Testis (tissue), 2 donors: ENCODE measurements at regions not wholly inside any gene's neighbourhood (a gene's known extent, or its start where the extent isn't known, plus 50 kb on each side); places are given as distances from the start of the nearest gene placed in this dataset.
"Not testable (repeated sequence)": the region's sequence is repeated elsewhere in the genome, so short reads cannot be mapped to it uniquely, and the experiment has no call there.

ENCODE experiments used
- DNase-seq: peaks from one replicate; pipeline ENCODE4 v3.0.0-alpha.2; 2019
- H3K27ac ChIP-seq, 2 donors: fragments of 200-600 bp; sonication (generic); one replicate each; pipeline ENCODE4 v1.5.1; 2019
- H3K27me3 ChIP-seq: fragments of 200-600 bp; sonication (generic); one replicate; pipeline ENCODE4 v1.5.1; 2019
- H3K36me3 ChIP-seq: fragments of 200-600 bp; sonication (generic); one replicate; pipeline ENCODE4 v1.5.1; 2017; ENCODE audit warnings: low read depth; ENCODE audit errors: missing control alignments
- H3K4me1 ChIP-seq: fragments of 200-600 bp; sonication (generic); one replicate; pipeline ENCODE4 v1.5.1; 2019
- H3K4me3 ChIP-seq, 2 donors: fragments of 200-600 bp; sonication (generic); one replicate each; pipeline ENCODE4 v1.5.1; 2017 to 2019
- H3K9me3 ChIP-seq: fragments of 200-600 bp; sonication (generic); one replicate; pipeline ENCODE4 v1.5.1; 2017
- CTCF ChIP-seq, 3 experiments: fragments of 450-650 bp in 2 of 3; fragments of 200-600 bp in 1 of 3; sonication (generic) in 1 of 3; IDR thresholded peaks; one replicate each; pipeline ENCODE4 v1.5.1; 2016 to 2019; ENCODE audit warnings: antibody characterized with exemption in 3 of 3, mild to moderate bottlenecking in 2 of 3, moderate library complexity in 1 of 3
- POLR2A ChIP-seq: fragments of 450-650 bp; IDR thresholded peaks from one replicate; pipeline ENCODE4 v1.6.1; 2017; ENCODE audit warnings: antibody characterized with exemption, mild to moderate bottlenecking, moderate library complexity
- WGBS, 2 donors: methylation state at CpG; one replicate each; pipeline ENCODE4 v1.1.5; 2018; 5-methylcytosine and 5-hydroxymethylcytosine counted together
- intact Hi-C: fragments of 100-400 bp; cut with DNase I; formaldehyde crosslinking; loops from one replicate; pipeline ENCODE4 v1.15.1; 2023; ENCODE audit warnings: low total_unique reads

GRCh38 chr5:163915481-163915961 is 410.1 kb downstream of the MAT2B start:
- no peak for TF ChIP-seq POLR2A
- TF ChIP-seq CTCF (IDR thresholded peaks at IDR 0.05): no peak
- H3K9me3 ChIP-seq: no peaks in the 10 kb centered on the region
- H3K27me3 ChIP-seq: no peaks in the 10 kb centered on the region
- H3K4me1 ChIP-seq: no peaks in the 10 kb centered on the region
- no peak overlapping the region for H3K4me3 ChIP-seq
- H3K36me3 ChIP-seq: no peaks in the 10 kb centered on the region
- no peak overlapping the region for H3K27ac ChIP-seq
- WGBS, 2 donors: 69 to 93% methylated on average over 6 to 9 of the region's 9 CpGs
- DNase-seq: no peak
- intact Hi-C loops: no loop called here

GRCh38 chr5:163916376-163916775 is 411.0 kb downstream of the MAT2B start:
- DNase-seq: no peak
- TF ChIP-seq CTCF (IDR thresholded peaks at IDR 0.05): no peak
- TF ChIP-seq POLR2A: no peak
- intact Hi-C loops: no loop called here
- Histone ChIP-seq H3K9me3 (no peaks in the 10 kb centered on the region), H3K36me3 (no peaks in the 10 kb centered on the region), H3K27me3 (no peaks in the 10 kb centered on the region), H3K27ac (no peak overlapping the region), H3K4me3 (no peak overlapping the region), H3K4me1 (no peaks in the 10 kb centered on the region)
- 78 to 84% methylated on average over 2 of the region's 2 CpGs for WGBS, 2 donors

GRCh38 chr5:163916861-163917260 is 411.4 kb downstream of the MAT2B start:
- 87 to 90% methylated on average over 1 of the region's 1 CpG for WGBS, 2 donors
- intact Hi-C loops: no loop called here
- H3K36me3 ChIP-seq: no peaks in the 10 kb centered on the region
- H3K4me3 ChIP-seq: no peak overlapping the region
- H3K4me1 ChIP-seq: no peaks in the 10 kb centered on the region
- no peak for DNase-seq
- TF ChIP-seq CTCF (IDR thresholded peaks at IDR 0.05) (no peak), POLR2A (no peak)
- H3K27me3 ChIP-seq: no peaks in the 10 kb centered on the region
- no peaks in the 10 kb centered on the region for H3K9me3 ChIP-seq
- H3K27ac ChIP-seq: no peak overlapping the region

GRCh38 chr5:163917747-163918146 is 412.3 kb downstream of the MAT2B start:
- TF ChIP-seq CTCF (IDR thresholded peaks at IDR 0.05) (no peak), POLR2A (no peak)
- H3K36me3 ChIP-seq: no peaks in the 10 kb centered on the region
- no peak for DNase-seq
- H3K4me1 ChIP-seq: no peaks in the 10 kb centered on the region
- H3K27me3 ChIP-seq: no peaks in the 10 kb centered on the region
- no peak overlapping the region for H3K27ac ChIP-seq
- no peaks in the 10 kb centered on the region for H3K9me3 ChIP-seq
- 61 to 72% methylated on average over 1 of the region's 1 CpG for WGBS, 2 donors
- no peak overlapping the region for H3K4me3 ChIP-seq
- intact Hi-C loops: no loop called here

- H3K36me3 ChIP-seq, H3K4me1 ChIP-seq, H3K27me3 ChIP-seq, H3K4me3 ChIP-seq, H3K9me3 ChIP-seq, intact Hi-C loops, DNase-seq, H3K27ac ChIP-seq: not testable (repeated sequence)
- 86 to 100% methylated on average over 1 of the region's 1 CpG for WGBS, 2 donors
Observed at GRCh38 chr5:163934990-163935389, 429.6 kb downstream of the MAT2B start.
